ENCODE measurements at regions not wholly inside any gene's neighbourhood (a gene's known extent, or its start where the extent isn't known, plus 50 kb on each side); places are given as distances from the start of the nearest gene placed in this dataset.

DNA sequence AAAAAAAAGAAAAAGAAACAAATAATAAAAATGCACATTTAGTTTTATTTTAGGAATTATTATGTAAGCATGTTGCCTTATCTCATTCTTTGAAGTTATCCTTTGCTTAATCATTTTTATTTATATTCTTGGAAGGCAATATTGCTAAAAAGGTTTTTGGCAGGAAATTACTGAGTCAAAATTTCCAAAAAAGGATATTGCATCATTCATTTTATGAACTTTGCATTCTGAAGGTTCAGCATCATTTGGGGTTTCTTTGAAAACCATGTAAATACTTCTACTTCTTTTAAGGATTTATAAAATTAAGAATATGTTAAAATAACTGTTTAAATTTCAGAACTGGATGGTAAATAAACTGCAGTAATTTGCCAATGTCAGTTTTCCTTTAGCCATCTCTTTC, 94.2 kb upstream of the CTNND2 start:
- no peak for TF ChIP-seq POLR2A (IDR thresholded peaks at IDR 0.05; ENCODE audit: control extremely low read depth in 1 of 2, low read depth in 2 of 2, low read length in 2 of 2)
- TF ChIP-seq RNF2 (IDR thresholded peaks at IDR 0.05; ENCODE audit: borderline replicate concordance, low read depth, low read length, missing control alignments, poor library complexity, severe bottlenecking) = no peak
- TF ChIP-seq, protein P1, sequence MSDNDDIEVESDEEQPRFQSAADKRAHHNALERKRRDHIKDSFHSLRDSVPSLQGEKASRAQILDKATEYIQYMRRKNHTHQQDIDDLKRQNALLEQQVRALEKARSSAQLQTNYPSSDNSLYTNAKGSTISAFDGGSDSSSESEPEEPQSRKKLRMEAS (IDR thresholded peaks at IDR 0.05) = no peak
- TF ChIP-seq, protein P2, sequence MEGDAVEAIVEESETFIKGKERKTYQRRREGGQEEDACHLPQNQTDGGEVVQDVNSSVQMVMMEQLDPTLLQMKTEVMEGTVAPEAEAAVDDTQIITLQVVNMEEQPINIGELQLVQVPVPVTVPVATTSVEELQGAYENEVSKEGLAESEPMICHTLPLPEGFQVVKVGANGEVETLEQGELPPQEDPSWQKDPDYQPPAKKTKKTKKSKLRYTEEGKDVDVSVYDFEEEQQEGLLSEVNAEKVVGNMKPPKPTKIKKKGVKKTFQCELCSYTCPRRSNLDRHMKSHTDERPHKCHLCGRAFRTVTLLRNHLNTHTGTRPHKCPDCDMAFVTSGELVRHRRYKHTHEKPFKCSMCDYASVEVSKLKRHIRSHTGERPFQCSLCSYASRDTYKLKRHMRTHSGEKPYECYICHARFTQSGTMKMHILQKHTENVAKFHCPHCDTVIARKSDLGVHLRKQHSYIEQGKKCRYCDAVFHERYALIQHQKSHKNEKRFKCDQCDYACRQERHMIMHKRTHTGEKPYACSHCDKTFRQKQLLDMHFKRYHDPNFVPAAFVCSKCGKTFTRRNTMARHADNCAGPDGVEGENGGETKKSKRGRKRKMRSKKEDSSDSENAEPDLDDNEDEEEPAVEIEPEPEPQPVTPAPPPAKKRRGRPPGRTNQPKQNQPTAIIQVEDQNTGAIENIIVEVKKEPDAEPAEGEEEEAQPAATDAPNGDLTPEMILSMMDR (IDR thresholded peaks at IDR 0.05; ENCODE audit: control extremely low read depth in 1 of 3, insufficient read depth in 1 of 3, low read depth in 1 of 3, low read length in 3 of 3) = no peak
- TF ChIP-seq HDAC2 (IDR thresholded peaks at IDR 0.05; ENCODE audit: borderline replicate concordance in 1 of 2, low read depth in 2 of 2, low read length in 2 of 2) = no peak
- no peak for TF ChIP-seq BCL11A (IDR thresholded peaks at IDR 0.05; ENCODE audit: low read depth in 2 of 2, low read length in 2 of 2)
- TF ChIP-seq TAF1 (IDR thresholded peaks at IDR 0.05; ENCODE audit: low read depth, low read length) = no peak

Data from H1 (cell line).